Fibroblast of the aortic adventitia (primary cell): ENCODE measurements at regions not wholly inside any gene's neighbourhood (a gene's known extent, or its start where the extent isn't known, plus 50 kb on each side); places are given as distances from the start of the nearest gene placed in this dataset.

Source experiments
- DNase-seq: peaks from one replicate; pipeline ENCODE4 v3.0.0-alpha.2; 2010; ENCODE audit warnings: low read depth
- H3K4me3 ChIP-seq: 2 replicates; pipeline ENCODE4 v1.5.1; 2011; ENCODE audit warnings: low read depth, mild to moderate bottlenecking, control low read depth, low read length, moderate library complexity
- CTCF ChIP-seq: IDR thresholded peaks from 2 replicates; pipeline ENCODE4 v1.5.1; 2011; ENCODE audit warnings: mild to moderate bottlenecking, low read length, control low read depth, inconsistent platforms; ENCODE audit not compliant: insufficient read depth

- DNase-seq: no peak
- TF ChIP-seq CTCF: no peak
- no peak overlapping the region for H3K4me3 ChIP-seq
Observed at GRCh38 chr3:66817951-66818557, 180.1 kb upstream of the KBTBD8 start.

DNA sequence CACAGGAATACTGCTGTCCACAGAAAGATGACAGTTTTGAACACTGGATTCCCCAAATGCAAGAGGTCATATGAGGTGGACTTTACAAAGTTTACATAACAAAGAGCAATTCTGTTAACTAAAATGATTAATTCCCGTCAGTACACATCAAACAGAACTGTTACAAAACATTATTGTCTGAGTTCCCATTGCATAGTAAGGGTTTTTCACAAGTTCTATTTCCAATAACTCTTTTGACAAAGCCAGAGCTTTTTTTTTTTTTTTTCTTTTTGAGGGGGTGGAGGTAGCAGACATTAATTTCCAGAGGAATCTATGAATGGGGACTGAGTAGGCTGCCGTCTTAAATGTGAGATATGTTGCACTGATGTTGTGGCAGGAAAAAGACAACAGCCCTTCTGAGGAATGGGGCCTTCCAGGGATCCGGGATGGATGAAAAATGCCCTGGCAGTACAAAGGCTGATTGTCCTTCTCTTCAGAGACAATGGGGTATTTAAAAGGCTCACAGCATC, 178.1 kb upstream of the KBTBD8 start:
- no peak overlapping the region for H3K4me3 ChIP-seq
- DNase-seq: no peak
- TF ChIP-seq CTCF: no peak

GRCh38 chr3:66822186-66823008, 175.7 kb upstream of the KBTBD8 start:
- TF ChIP-seq CTCF: peak; percentile 78
- no peak overlapping the region for H3K4me3 ChIP-seq
- DNase-seq: peak; percentile 63

- no peak for TF ChIP-seq CTCF
- H3K4me3 ChIP-seq: no peak overlapping the region
- DNase-seq: peak; percentile 18
Observed at GRCh38 chr3:66823009-66823397, 175.1 kb upstream of the KBTBD8 start.

DNA sequence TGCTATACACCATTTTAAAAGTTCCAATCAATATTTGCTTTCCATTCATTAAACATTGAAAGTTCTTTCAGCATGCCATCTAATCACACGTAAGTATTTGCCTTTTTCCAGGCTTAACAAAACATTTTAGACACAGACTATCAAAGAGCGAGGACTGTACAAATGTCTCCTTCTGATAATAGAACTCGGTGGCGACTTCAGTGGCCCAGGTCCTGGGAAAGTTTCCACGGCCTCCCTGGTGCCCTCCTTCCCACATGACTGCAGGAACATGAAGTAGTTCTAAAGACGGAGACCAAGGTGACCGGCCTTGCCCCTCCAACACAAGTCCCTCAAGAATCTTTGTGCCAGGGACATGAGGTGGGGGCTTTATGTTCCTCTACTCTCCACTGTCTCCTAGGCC, 174.6 kb upstream of the KBTBD8 start:
- no peak overlapping the region for H3K4me3 ChIP-seq
- DNase-seq: no peak
- no peak for TF ChIP-seq CTCF

GRCh38 chr3:66825375-66825774, 172.7 kb upstream of the KBTBD8 start:
- DNase-seq: no peak
- no peak for TF ChIP-seq CTCF

DNA sequence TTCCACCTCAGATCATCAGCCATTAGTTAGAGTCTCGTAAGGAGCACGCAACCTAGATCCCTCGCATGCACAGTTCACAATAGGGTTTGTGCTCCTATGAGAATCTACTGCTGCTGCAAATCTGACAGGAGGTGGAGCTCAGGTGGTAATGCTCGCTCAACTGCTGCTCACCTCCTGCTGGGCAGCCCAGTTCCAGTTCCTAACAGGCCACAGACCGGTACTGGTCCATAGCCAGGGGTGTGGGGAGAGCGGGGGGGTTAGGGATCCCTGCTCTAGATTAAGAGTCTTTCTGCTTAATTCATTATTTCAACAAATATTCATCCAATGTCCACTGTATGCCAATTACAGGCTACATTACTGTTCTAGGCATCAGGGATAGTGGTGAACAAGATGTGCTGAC, 170.4 kb upstream of the KBTBD8 start:
- H3K4me3 ChIP-seq: no peak overlapping the region
- no peak for TF ChIP-seq CTCF
- DNase-seq: no peak

More at GRCh38 chr3:66825375-66825774, 172.7 kb upstream of the KBTBD8 start:
- no peak overlapping the region for H3K4me3 ChIP-seq
